ENCODE measurements at regions not wholly inside any gene's neighbourhood (a gene's known extent, or its start where the extent isn't known, plus 50 kb on each side); places are given as distances from the start of the nearest gene placed in this dataset.
A peak's percentile ranks its signal among the peaks of the same experiment; 100 is the strongest.

DNA sequence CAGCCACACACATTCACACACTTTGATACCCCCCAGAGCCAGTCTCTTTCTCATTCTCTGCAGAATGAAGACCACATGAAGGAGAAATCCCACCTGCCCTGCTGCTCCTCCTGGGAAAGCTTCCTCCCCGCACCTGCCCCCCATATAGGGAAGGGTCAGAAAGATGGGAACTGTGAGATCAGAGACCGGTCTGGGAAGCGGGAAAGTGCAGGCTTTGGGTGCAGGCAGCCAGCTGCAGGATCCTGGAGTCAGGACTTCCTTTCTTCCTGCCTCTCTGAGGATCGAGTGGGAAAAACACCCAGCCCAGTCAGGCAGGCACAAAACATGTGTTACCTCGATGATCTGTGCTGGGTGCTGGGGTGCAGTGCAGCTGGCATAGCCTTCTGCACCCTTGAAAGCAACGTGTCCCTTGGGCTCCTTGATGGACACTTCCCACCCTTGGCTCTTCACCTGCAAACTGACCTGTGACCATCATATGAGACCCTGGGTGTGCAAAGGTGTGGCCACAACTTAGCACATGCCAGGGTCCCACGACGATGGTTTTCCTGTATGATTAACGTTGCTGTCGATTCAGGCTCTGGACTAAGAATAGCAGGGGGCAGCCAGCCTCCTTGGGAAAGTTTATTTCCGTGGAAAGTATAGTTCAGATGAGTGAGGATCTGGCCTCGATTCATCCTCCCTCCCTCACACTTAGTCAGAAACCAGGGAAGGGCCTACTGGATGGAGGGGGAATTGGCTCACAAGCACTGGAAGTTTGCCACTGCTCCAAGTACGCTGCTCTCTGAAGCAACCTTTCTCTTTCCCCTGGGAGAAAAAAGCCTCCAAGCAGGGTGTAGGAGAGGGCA is 105.4 kb upstream of the MED13L start:
- DNase-seq, result no peak

DNA sequence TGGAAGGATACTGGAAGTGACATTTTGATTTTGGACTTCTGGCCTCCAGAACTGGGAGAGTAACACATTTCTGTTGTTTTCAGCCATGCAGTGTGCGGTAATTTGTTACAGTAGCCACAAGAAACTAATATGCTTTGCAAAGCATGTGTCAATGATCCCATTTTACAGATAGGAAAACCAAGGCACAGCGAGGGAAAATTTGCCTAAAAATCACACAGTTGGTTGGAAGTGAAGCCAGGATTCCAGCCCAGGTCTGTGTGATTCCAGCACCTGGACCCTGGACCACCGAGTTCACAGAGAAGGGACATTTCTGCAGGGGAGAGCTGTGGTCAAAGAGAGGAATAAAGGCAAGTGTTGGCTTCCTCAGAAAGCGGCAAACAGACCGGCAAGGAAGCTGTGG is 106.7 kb upstream of the MED13L start:
- no peak for DNase-seq

DNA sequence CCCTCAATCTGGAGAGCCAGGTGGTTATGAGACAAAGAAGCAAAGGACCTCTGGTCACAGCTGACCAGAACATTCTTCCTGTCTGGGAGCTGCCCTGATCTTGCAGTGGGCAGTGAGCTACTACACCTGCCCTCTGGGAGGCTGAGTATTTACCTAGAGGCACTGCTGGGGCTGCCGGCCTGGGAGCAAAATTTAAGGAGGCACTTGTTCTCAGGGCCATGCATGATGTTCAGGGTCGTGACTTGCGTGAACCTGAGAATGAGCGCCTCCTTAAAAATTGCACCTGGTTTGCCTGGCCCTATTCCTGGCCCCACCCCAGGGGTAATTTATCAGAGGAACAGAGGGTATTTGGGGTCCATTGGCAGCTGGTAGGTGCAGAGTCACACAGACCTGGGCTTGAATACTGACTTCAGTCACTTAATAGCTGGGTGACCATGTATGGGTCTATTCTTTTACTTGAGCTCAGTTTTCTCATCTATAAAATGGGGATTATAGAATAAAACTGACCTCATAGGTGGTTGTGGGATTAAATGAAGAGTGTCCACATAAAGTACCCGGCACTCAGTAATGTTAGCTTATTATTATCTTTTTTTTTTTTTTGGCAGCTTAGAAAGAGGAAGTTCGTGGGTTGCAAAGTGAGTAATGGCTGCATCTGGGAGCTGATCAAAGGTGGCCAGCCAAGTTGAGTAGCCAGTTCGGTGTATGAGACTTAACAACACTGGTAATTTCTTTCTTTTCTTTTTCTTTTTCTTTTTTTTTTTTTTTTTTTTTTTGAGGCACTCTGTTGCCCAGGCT is 107.4 kb upstream of the MED13L start:
- peak; percentile 72 for DNase-seq

DNA sequence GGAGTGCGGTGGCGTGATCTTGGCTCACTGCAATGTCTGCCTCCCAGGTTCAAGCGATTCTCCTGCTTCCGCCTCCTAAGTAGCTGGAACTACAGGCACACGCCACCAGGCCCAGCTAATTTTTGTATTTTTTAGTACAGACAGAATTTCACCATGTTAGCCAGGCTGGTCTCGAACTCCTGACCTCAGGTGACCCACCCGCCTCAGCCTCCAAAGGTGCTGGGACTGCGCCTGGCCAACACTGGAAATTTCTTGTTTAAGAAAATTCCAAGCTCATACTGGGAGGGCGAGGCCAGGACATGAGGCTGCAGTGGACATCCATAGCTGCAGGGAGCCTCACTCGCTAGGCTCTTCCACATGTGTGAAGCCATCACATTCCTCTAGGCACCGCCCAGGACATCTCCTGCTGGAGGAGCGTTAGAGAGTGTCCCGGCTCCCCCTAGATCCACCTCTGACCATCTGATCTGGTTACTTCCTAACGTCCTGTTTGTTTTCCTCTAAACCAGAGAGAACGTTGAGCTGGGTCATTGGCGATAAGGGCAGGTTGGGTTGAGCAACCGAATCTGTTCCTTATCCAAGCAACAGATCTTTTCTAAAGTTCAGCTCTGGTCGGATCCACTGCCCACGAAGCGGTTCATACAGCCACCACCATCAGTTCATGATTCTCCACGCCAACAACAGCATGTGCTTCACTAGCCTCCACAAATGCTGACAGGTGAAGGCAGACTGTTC is 108.2 kb upstream of the MED13L start:
- DNase-seq, result no peak

DNA sequence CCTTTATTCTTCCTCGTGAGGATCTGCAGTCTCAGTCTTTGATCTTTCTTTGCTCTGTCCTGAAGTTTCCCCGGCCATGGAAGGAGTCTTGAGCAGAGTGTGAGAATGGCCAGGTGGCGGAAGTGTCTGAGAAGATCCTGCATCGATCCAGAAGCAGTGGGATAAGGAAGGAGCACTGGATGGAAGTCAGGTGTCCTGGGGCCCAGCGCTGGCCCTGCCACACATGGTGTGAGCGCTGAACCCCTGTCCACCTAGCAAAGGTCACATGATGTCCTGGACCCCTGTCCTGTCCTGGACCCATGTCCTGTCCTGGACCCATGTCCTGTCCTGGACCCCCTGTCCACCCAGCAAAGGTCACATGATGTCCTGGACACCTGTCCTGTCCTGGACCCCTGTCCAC is 111.8 kb upstream of the MED13L start:
- DNase-seq, result no peak

DNA sequence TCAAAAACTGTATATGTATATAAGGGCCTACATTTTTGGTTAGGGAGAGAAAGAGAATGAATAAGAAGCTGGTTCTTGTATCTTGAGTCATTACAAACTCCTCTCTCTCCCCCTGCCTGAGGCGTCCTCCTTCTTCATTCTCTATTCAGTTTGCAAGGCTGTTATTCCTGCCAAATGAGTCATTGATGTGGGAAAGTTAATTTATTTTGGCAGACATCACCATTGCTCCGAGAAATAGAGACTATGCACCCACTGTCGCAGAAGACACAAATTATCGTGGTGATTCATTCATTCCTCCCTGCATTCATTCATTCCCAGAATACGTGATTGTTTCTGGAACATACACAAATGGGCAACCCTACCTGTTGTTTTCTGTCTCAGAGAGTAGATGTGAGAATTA is 112.5 kb upstream of the MED13L start:
- no peak for DNase-seq

DNA sequence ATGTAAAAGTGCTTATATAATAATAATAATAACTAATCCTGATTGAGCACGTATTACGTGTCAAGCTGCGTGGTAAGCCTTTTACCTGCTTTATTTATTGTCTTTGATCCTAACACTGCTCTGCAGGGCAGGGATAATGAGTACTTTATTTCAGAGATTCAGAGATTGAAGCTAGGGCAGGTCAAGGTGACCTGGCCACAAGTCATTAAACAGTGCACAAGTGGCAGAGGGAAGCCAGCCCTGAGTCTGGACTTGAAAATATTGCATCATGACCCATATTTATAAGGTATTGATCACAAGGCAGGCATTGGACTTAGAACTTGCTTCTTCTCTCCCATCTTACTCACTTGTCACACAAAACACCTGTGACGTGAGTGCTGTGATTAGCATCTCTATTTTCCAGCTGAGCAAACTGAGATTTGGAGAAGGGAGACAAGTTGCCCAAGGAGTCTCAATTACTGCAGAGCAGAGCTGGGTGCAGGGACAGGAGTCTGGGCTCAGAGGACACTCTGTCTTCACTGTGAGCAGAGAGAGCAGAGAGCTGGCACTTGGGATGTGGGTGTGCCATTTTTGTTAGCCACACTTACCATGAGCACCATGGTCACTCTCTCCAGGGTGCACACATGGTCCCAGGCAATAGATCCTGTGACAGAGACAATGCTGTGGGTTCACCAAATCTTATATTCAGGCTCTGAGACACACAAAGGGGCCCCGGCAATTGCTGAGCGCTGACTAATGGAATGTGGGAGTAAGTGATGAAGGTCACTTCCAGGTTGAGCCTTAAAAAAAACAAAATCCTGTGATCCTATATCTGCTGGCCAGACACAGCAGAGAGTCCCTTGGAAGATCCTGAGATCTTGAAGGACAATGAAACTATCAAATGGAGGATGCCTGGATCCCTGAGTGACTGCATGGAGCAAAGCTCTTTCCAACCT is 113.2 kb upstream of the MED13L start:
- no peak for DNase-seq

DNA sequence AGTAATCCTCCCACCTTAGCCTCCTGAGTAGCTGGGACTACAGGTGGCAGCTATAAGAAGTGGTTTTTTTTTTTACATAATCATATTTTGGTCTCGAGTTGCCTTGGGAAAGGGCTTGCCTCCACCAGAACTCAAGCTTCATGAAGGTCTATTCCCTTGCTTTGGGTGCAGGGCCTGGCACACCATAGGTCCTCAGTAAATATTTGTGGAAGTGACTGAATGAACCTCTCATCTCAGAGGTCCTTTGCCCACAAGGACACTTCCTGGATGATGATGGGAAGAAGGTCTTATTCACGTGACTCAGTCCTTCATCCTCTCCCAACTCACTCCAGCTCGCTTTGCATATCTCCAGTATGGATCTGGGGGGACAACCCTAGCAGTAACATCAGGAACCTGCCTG is 114.0 kb upstream of the MED13L start:
- DNase-seq, result no peak

DNA sequence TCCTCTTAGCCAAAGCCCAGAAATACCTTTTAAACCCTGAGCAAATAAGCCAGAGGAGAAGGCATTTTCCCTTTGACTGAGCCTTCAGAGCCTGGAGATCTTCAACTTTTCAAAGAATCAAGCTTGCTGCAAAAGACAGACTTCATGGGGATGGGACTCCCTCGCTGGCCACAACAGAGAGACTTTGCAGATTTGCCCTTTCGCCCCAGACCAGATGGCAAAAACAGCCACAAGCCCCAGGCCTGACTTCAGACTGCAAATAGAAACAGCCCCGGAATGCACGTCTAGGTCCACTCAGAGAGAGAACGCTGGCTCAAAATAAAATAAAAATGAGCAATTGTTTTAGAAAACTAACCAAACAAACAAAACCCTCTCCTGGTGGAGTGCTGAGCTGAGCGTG is 114.6 kb upstream of the MED13L start:
- DNase-seq, result no peak

DNA sequence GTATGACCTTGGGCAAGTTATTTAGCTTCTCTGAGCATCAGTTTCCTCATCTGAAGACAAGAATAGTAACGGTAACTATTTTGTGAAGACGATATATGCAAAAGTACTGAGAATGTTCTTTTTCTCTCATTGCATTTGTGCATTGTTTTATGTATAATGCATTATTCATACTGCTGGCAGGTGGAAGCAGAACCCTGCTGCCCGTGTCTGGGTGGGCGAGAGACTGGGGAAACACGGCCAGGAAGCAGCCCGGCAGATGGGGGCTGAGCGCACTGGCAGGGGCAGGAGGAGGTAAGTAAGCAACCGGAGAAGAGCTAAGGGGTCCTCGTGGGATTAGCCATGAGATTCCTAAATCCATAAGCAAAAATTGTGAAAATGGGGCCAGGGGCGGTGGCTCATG is 115.8 kb upstream of the MED13L start:
- DNase-seq, result no peak

DNA sequence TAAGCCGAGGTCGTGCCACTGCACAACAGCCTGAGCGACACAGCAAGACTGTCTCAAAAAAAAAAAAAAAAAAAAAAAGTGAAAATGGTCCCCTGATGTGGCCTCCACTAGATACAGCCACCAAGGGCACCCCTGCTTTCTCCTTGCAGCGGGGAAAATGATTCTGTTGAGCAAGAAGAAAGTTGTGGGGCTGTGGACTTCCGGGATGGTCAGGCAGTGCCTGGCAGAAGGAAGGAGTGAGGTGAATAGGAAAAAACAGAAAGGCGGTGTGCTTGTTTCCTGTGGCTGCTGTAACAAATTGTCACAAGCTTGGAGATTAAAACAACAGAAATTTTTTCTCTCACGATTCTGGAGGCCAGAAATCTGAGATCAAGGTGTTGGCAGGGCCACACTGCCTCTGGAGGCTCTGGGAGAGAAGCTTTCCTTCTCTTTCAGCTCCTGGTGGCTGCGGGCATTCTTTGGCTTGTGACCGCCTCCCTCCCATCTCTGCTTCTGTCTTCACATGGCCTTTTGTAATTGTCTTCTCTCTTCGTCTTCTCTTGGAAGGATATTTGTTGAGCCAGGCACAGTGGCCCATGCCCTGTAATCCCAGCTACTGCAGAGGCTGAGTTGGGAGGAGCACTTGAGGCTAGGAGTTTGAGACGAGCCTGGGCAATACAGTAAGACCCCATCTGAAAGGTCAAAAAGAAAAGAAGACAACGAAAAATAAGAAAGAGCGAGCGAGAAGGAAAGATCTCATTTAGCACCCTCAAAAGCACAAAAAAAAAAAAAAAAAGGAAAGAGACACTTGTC is 116.6 kb upstream of the MED13L start:
- DNase-seq, result no peak

DNA sequence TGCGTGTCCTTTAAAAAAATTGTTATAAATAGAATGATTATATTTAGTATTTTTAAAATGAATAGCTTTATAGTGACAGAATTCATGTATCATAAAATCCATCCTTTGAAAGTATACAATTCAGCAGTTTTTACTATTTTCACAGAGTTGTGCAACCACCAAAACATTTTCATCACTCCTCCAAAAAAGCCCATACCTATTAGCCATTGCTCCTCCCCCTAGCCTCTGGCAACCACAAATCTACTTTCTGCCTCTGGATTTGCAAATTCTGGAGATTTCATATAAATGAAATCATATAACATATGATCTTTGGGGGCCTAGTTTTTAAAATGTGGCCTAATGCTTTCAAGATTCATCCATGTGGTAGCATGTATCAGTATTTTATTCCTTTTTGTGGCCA is 117.9 kb upstream of the MED13L start:
- DNase-seq, result peak; percentile 15

DNA sequence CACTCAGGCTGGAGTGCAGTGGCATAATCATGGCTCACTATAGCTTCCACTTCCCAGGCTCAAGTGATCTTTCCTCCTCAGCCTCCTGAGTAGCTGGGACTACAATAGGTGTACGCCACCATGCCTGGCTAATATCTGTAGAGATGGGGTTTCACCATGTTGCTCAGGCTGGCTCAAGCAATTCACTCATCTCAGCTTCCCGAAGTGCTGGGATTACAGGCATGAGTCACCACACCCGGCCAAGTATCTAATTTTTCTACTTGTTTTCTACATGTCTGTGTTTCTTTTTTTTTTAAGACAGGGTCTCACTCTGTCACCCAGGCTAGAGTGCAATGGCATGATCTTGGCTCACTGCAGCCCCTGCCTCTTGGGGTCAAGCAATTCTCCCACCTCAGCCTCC is 119.7 kb upstream of the MED13L start:
- no peak for DNase-seq

DNA sequence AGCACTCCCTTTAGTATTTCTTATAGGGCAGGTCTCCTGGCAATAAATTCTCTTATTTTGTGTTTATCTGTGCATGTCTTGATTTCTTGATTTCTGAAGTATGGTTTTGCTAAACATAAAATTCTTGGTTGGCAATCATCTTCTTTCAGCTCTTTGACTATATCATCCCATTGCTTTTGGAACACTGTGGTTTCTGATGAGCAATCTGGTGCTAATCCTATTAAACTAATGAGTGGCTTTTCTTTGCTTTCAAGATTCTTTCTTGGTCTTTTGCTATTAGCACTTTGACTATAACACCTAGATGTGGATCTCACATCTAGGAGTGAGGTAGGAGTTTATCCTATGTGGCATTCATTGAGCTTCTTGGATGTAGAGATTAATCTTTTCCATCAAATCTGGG is 120.7 kb upstream of the MED13L start:
- no peak for DNase-seq

DNA sequence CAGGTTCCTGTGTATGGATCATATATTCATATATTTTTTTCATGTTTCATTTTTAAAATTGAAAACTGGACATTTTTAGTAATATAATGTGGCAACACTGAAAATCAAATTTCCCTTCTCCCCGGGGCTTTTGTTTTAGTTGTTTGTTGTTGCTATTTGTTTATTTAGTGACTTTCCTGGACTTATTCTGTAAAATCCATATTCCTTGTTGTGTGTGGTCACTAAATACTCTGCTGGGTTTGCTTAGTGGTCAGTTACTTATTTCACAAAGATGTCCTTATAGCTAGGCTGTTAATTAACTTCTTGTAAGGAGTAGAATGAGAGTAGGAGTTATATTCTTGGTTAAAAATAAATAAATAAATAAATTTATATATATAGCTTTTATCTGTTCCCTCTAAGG is 121.6 kb upstream of the MED13L start:
- DNase-seq, result no peak

DNA sequence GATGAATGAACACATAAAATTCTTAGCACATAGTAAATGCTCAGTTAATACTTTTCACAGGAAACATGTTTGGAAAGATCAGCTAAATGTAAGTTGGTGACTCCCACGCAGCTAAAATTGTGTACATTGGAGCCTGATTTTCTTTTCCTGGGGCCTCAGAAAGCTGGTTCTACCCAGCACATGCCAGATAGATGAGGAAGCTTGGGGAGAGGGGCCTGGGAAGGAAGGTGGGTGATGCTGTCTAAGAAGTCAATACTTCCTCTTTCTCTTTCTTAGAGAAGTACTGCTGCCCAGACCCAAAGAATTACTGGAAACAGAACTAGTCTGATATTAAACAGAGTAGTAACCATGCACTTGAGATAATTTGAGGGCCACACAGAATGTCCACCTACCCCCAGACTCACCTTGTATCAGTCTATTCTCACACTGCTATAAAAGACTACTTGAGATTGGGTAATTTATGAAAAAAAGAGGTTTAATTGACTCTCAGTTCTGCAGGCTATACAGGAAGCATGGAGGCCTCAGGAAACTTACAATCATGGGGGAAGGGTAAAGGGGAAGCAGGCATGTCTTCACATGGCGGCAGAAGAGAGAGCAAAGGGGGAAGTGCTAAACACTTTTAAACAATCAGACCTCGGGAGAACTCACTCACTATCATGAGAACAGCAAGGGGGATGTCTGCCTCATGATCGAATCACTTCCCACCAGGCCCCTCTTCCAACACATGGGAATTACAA is 123.3 kb upstream of the MED13L start:
- DNase-seq, result peak; percentile 93

DNA sequence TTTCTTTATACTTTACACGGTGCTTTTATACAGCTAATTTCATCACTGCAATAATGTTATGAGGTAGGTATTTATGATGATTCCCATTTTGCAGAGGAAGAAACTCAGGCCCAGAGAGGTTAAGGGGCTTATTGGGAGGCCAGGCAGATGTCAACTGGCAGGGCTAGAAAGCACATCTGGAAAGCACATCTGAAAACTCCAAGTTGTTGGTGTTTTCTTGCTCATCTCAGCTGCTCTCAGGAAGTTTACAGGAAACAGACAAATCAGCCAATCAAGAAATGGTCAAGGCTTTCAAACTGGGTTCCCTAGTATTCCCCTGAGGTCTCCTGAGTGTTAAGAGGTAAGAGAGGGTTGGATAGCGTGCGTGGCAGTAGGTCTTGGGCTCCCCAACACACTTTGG is 124.1 kb upstream of the MED13L start:
- DNase-seq, result no peak

DNA sequence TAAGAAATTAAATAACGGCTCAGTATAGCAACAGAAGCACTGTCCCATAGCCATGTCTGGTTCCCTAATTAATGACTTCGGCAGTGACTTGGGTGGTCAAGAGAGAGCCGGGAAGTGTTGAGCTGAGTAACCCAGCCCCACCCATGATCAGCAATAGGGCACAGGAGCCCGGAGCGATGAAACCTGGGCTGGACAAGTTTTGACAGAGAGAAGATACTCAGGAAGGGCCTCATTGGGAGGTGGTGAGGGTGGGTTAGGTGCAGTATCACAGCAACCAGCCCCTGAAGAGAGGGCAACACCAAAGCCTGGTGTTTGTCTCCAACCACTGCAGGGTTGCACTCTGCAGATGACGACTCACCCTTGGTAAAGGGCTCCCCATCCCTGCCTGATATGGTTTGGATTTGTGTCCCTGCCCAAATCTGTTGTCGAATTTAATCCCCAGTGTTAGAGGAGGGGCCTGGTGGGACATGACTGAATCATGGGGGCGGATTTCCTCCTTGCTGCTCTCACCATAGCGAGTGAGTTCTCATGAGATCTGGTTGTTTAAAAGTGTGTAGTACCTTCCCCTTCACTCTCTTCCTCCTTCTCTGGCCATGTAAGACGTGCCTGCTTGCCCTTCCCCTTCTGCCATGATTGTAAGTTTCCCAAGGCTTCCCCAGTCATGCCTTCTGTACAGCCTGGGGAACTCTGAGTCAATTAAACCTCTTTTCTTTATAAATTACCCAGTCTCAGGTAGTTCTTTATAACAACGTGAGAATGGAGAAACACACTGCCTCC is 124.9 kb upstream of the MED13L start:
- DNase-seq, result peak; percentile 39

DNA sequence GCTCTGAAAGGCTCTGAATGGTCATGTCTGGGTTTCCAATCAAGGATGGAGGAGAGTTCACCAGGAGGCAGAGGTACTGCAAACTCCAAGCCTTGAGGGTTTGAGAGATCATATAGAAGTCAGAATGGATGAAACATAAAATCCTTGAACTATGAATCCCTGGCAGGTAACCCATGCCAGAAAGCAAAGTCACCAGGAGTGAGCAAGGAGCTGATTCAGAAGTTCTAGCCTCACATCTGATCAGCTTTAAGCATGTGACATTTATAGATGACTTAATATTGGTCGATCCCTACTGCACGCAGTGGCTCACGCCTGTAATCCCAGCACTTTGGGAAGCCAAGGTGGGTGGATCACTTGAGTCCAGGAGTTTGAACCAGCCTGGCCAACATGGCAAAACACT is 126.1 kb upstream of the MED13L start:
- DNase-seq, result no peak

DNA sequence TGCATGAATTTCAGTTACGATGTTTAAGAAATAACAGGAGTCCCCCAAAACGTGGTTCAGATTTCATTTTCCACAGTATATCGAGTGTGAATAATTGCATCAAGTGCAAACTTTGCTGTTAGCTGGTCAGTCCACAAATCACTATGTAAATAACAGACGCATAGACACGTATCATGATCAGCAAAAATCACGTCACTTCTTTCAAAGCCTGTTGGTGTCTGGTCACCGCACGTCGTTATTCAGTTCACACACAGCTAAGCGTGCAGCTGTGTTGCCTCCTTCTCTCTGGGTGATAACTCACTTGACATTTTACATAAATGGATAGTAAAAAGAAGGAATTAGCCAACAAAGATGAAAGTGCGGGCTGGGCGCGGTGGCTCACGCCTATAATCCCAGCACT is 126.8 kb upstream of the MED13L start:
- no peak for DNase-seq

All from inflammatory macrophage treated with lipopolysaccharide for 4 hours (primary cell).